OCI-LY1 (cell line): ENCODE measurements at regions not wholly inside any gene's neighbourhood (a gene's known extent, or its start where the extent isn't known, plus 50 kb on each side); places are given as distances from the start of the nearest gene placed in this dataset.

ENCODE experiments used
- H2AFZ ChIP-seq: fragments of 200-600 bp; sonication (generic), shearing (Covaris generic); 2 replicates; pipeline ENCODE4 v1.6.0; 2014; ENCODE audit warnings: antibody characterized with exemption, mild to moderate bottlenecking, low read length
- H3F3A ChIP-seq: fragments of 200-600 bp; sonication (generic), shearing (Covaris generic); 2 replicates; pipeline ENCODE4 v1.6.0; 2014; ENCODE audit warnings: mild to moderate bottlenecking, antibody characterized with exemption, low read length, moderate library complexity; ENCODE audit not compliant: insufficient read depth
- H3K27ac ChIP-seq: fragments of 200-600 bp; sonication (generic); 2 replicates; pipeline ENCODE4 v1.5.1; 2014; ENCODE audit warnings: low read length, mixed run types, mild to moderate bottlenecking, low read depth; ENCODE audit not compliant: poor library complexity, severe bottlenecking
- H3K27me3 ChIP-seq: fragments of 200-600 bp; sonication (generic); 2 replicates; pipeline ENCODE4 v1.6.0; 2014; ENCODE audit warnings: antibody characterized with exemption, mild to moderate bottlenecking, low read length, moderate library complexity; ENCODE audit not compliant: insufficient read depth
- H3K36me3 ChIP-seq: fragments of 200-600 bp; sonication (generic); 2 replicates; pipeline ENCODE4 v1.6.1; 2014; ENCODE audit warnings: mild to moderate bottlenecking, antibody characterized with exemption, low read length, moderate library complexity, mixed read lengths; ENCODE audit not compliant: insufficient read depth
- H3K4me1 ChIP-seq: fragments of 200-600 bp; sonication (generic); 2 replicates; pipeline ENCODE4 v1.5.1; 2014; ENCODE audit warnings: mild to moderate bottlenecking, low read length, moderate library complexity; ENCODE audit not compliant: insufficient read depth, severe bottlenecking
- H3K4me2 ChIP-seq: fragments of 200-600 bp; sonication (generic), shearing (Covaris generic); 2 replicates; pipeline ENCODE4 v1.6.1; 2014; ENCODE audit warnings: low read length
- H3K4me3 ChIP-seq: fragments of 200-600 bp; sonication (generic); 2 replicates; pipeline ENCODE4 v1.5.1; 2014; ENCODE audit warnings: low read length, low read depth, mild to moderate bottlenecking, mixed read lengths; ENCODE audit not compliant: poor library complexity, severe bottlenecking
- H3K79me2 ChIP-seq: fragments of 200-600 bp; shearing (Covaris generic); 2 replicates; pipeline ENCODE4 v1.6.1; 2016; ENCODE audit warnings: mixed run types, low read length, mixed read lengths; ENCODE audit not compliant: insufficient read depth
- H3K9ac ChIP-seq: fragments of 200-600 bp; sonication (generic), shearing (Covaris generic); 2 replicates; pipeline ENCODE4 v1.6.1; 2014; ENCODE audit warnings: mild to moderate bottlenecking, low read length, mixed read lengths
- H3K9me2 ChIP-seq: fragments of 200-600 bp; sonication (generic), shearing (Covaris generic); 2 replicates; pipeline ENCODE4 v1.6.1; 2014; ENCODE audit warnings: low read depth, mild to moderate bottlenecking, low read length, mixed read lengths
- H3K9me3 ChIP-seq: fragments of 200-600 bp; shearing (Covaris generic); 2 replicates; pipeline ENCODE4 v1.6.1; 2014; ENCODE audit warnings: low read length, mixed read lengths
- H4K20me1 ChIP-seq: fragments of 200-600 bp; sonication (generic), shearing (Covaris generic); 2 replicates; pipeline ENCODE4 v1.6.0; 2016; ENCODE audit warnings: mild to moderate bottlenecking, low read length; ENCODE audit not compliant: insufficient read depth
- CTCF ChIP-seq: fragments of 200-600 bp; sonication (generic), shearing (Covaris generic); IDR thresholded peaks from 2 replicates; pipeline ENCODE4 v1.5.1; 2017; ENCODE audit warnings: mild to moderate bottlenecking, antibody characterized with exemption, low read length, moderate library complexity, mixed read lengths
- EZH2 ChIP-seq: fragments of 200-600 bp; sonication (generic), shearing (Covaris generic); IDR thresholded peaks from 2 replicates; pipeline ENCODE4 v1.8.0; 2017; ENCODE audit warnings: borderline replicate concordance, mixed run types, mild to moderate bottlenecking, antibody characterized with exemption, low read length, moderate library complexity, mixed read lengths

DNA sequence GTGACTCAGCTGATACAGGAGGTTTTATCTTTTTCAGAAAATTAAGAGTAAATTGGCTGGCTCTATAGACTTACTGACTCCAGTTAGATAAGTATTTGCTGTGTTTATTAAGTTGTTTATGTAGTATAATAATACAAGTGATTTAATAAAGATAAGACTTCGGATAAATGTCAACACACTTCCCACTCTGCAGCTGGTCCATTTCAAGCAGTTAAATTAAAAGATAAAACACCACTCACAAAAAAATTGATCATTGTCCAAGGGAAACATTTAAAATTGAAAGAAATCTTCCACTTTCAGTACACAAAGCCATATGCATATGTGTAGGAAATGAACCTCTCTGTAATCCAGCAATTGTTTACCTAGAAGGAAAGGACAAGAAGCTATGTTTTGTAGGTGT lies 106.1 kb upstream of the SP8 start:
- TF ChIP-seq CTCF (no peak), EZH2 (no peak)
- Histone ChIP-seq H3K4me2 (no peak overlapping the region), H3K9me3 (no peaks in the 10 kb centered on the region), H3K4me1 (no peaks in the 10 kb centered on the region), H3K79me2 (no peaks in the 10 kb centered on the region), H3F3A (no peaks in the 10 kb centered on the region), H4K20me1 (no peaks in the 10 kb centered on the region), H3K36me3 (no peaks in the 10 kb centered on the region), H3K9ac (no peak overlapping the region), H3K27ac (no peak overlapping the region), H3K9me2 (no peaks in the 10 kb centered on the region; the same call in 1 of the 2 replicates), H3K27me3 (no peaks in the 10 kb centered on the region), H2AFZ (no peak overlapping the region), H3K4me3 (no peak overlapping the region)

DNA sequence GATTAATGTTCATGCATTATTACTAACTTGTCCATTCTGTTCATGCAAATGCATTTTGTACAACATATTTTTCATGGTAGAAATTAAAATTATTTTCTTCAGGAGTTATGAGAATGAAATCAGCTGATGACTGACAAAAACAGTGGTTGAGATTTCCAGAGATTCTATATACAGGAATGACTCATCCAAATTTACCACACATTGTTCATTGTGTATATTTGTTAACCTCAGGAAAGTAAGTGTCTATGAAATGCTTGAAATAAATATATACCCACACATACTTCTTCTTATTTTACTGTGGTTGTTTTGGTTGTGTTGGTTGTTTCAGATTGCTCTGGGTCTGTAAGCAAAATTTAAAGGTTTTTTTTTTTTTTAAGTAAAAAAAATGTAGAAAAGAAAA lies 108.1 kb upstream of the SP8 start:
- no peak overlapping the region for H3K9ac ChIP-seq
- no peaks in the 10 kb centered on the region for H3K9me3 ChIP-seq
- TF ChIP-seq CTCF (no peak), EZH2 (no peak)
- no peaks in the 10 kb centered on the region for H3K4me1 ChIP-seq
- no peaks in the 10 kb centered on the region for H3K27me3 ChIP-seq
- H4K20me1 ChIP-seq = no peaks in the 10 kb centered on the region
- H3K36me3 ChIP-seq = no peaks in the 10 kb centered on the region
- H3K9me2 ChIP-seq = no peaks in the 10 kb centered on the region; the same call in 1 of the 2 replicates
- no peak overlapping the region for H3K27ac ChIP-seq
- no peak overlapping the region for H3K4me3 ChIP-seq
- no peaks in the 10 kb centered on the region for H3F3A ChIP-seq
- H3K79me2 ChIP-seq = no peaks in the 10 kb centered on the region
- no peak overlapping the region for H3K4me2 ChIP-seq
- no peak overlapping the region for H2AFZ ChIP-seq

DNA sequence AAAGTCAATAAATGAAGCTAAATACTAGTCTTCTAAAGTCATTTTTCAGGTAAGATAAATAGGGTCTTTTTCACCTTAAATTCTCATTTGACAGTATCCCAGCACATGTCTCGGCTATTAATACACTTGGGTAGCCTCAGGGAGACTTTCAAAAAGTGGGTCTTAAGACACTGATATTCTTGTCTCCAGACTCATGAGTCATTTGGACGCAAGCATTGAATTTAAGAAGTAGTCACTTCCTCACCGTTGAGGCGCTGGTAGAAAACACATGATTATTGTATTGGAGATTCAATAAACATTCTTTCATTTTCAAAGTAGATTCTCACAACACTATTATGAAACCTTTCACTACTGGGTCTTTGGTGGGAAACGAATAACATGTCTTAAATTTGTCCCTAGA lies 108.9 kb upstream of the SP8 start:
- H3K9me3 ChIP-seq = no peaks in the 10 kb centered on the region
- H3K27ac ChIP-seq = no peak overlapping the region
- no peaks in the 10 kb centered on the region for H3K79me2 ChIP-seq
- H3K4me3 ChIP-seq = no peak overlapping the region
- no peak overlapping the region for H3K4me2 ChIP-seq
- no peaks in the 10 kb centered on the region for H4K20me1 ChIP-seq
- no peaks in the 10 kb centered on the region for H3K4me1 ChIP-seq
- no peaks in the 10 kb centered on the region for H3K36me3 ChIP-seq
- H2AFZ ChIP-seq = no peak overlapping the region
- no peaks in the 10 kb centered on the region; the same call in 1 of the 2 replicates for H3K9me2 ChIP-seq
- no peaks in the 10 kb centered on the region for H3K27me3 ChIP-seq
- H3K9ac ChIP-seq = no peak overlapping the region
- TF ChIP-seq CTCF (no peak), EZH2 (no peak)
- no peaks in the 10 kb centered on the region for H3F3A ChIP-seq
